HepG2 (cell line): ENCODE measurements at regions not wholly inside any gene's neighbourhood (a gene's known extent, or its start where the extent isn't known, plus 50 kb on each side); places are given as distances from the start of the nearest gene placed in this dataset.

Experiments
- ATAC-seq: fragments of 200-7000 bp; cut with Tn5 transposase; 3 replicates; pipeline ENCODE4 v1.9.1; 2020; ENCODE audit warnings: mild to moderate bottlenecking, moderate library complexity
- BruUV-seq: library from RNA; stranded (reverse); fragments of 400-500 nt; replicated peaks from 2 replicates; lab custom pipeline; 2021; lab: Mats Ljungman, UMichigan
- CTCF ChIA-PET: fragments of 300-600 bp; formaldehyde crosslinking; extraction: SDS; loops from one replicate; lab custom pipeline; 2021; ENCODE audit warnings: low total read pairs, inconsistent platforms, low intra/inter-chr PET ratio; lab: Yijun Ruan, JAX
- POLR2A ChIA-PET: fragments of 350-600 bp; sonication (Branson Sonifier 250); formaldehyde crosslinking; loops from one replicate; lab custom pipeline; 2020; ENCODE audit warnings: antibody characterized with exemption, inconsistent platforms; lab: Yijun Ruan, JAX
- DNase-seq: peaks from one replicate; pipeline ENCODE4 v3.0.0-alpha.2; 2015; ENCODE audit warnings: low spot score
- FAIRE-seq: peaks from 3 replicates; lab custom pipeline; 2011; peaks lifted over from hg19 to GRCh38; lab: Jason Lieb, UNC
- H2AFZ ChIP-seq: one replicate; pipeline ENCODE4 v1.6.1; 2011; ENCODE audit warnings: low read length, inconsistent platforms
- H3K27ac ChIP-seq: fragments of 300-600 bp; 3 replicates; pipeline ENCODE4 v1.8.0; 2011; ENCODE audit warnings: mixed run types, mild to moderate bottlenecking, mixed read lengths, low read length, inconsistent platforms; ENCODE audit not compliant: insufficient read depth; ENCODE audit errors: extremely low read length
- H3K27me3 ChIP-seq, 2 experiments: fragments of 200-600 bp in 1 of 2; 2 replicates in 1 of 2; 3 replicates in 1 of 2; pipeline versions ENCODE4 v1.6.0 to v1.8.0; 2011; ENCODE audit warnings: low read length in 2 of 2, mild to moderate bottlenecking in 2 of 2, moderate library complexity in 2 of 2, inconsistent platforms in 1 of 2; ENCODE audit not compliant: insufficient read depth in 2 of 2, control insufficient read depth in 1 of 2
- H3K36me3 ChIP-seq, 2 experiments: fragments of 200-600 bp in 1 of 2; replicated peaks in 1 of 2; 2 replicates in 1 of 2; 3 replicates in 1 of 2; pipeline versions ENCODE4 v1.5.1 to v1.8.0; 2011; ENCODE audit warnings: low read length in 2 of 2, inconsistent platforms in 1 of 2; ENCODE audit not compliant: insufficient read depth in 2 of 2, control insufficient read depth in 1 of 2
- H3K4me1 ChIP-seq: 2 replicates; pipeline ENCODE4 v1.5.1; 2012; ENCODE audit warnings: low read length, inconsistent platforms; ENCODE audit not compliant: insufficient read depth
- H3K4me2 ChIP-seq: 2 replicates; pipeline ENCODE4 v1.6.0; 2011; ENCODE audit warnings: low read depth, low read length, inconsistent platforms
- H3K4me3 ChIP-seq, 3 experiments: fragments of 200-600 bp in 1 of 3; sonication (generic), shearing (Covaris generic) in 1 of 3; replicated peaks in 1 of 3; 2 replicates each; pipeline ENCODE4 v1.5.1; 2011 to 2016; ENCODE audit warnings: low read length in 3 of 3, inconsistent platforms in 2 of 3, low read depth in 2 of 3, mild to moderate bottlenecking in 2 of 3, control low read depth in 1 of 3, mixed read lengths in 1 of 3; ENCODE audit not compliant: insufficient read depth in 1 of 3
- H3K79me2 ChIP-seq: one replicate; pipeline ENCODE4 v1.6.1; 2011; ENCODE audit warnings: low read length, inconsistent platforms; ENCODE audit not compliant: insufficient read depth
- H3K9ac ChIP-seq: 2 replicates; pipeline ENCODE4 v1.6.0; 2011; ENCODE audit warnings: mild to moderate bottlenecking, low read depth, low read length, inconsistent platforms; ENCODE audit not compliant: insufficient read depth
- H3K9me3 ChIP-seq: 2 replicates; pipeline ENCODE4 v1.5.1; 2012; ENCODE audit warnings: mild to moderate bottlenecking, low read length
- H4K20me1 ChIP-seq: 2 replicates; pipeline ENCODE4 v1.6.0; 2011; ENCODE audit warnings: inconsistent platforms, mild to moderate bottlenecking, low read length, moderate library complexity; ENCODE audit not compliant: insufficient read depth
- SIX4 ChIP-seq: sonication (generic); formaldehyde crosslinking; IDR thresholded peaks from 2 replicates; pipeline ENCODE4 v1.4.0; 2020; ENCODE audit warnings: missing genetic modification reagents
- ZNF101 ChIP-seq: sonication (generic); formaldehyde crosslinking; IDR thresholded peaks from 2 replicates; pipeline ENCODE4 v1.4.0; 2020; ENCODE audit warnings: mild to moderate bottlenecking, low read depth, missing genetic modification reagents, borderline replicate concordance
- ZNF75D ChIP-seq: sonication (generic); formaldehyde crosslinking; IDR thresholded peaks from 2 replicates; pipeline ENCODE4 v1.8.1; 2023; ENCODE audit warnings: missing genetic modification reagents, mild to moderate bottlenecking, borderline replicate concordance
- ZNF850 ChIP-seq: sonication (generic); formaldehyde crosslinking; conservative IDR thresholded peaks from 2 replicates; pipeline ENCODE4 v1.9.0; 2021; ENCODE audit warnings: mild to moderate bottlenecking, missing genetic modification reagents
- ZXDC ChIP-seq: sonication (generic); formaldehyde crosslinking; IDR thresholded peaks from 2 replicates; pipeline ENCODE4 v1.5.0; 2020; ENCODE audit warnings: mild to moderate bottlenecking, missing genetic modification reagents
- WGBS: methylation state at CpG from one replicate; pipeline ENCODE4 v1.1.6; 2017; ENCODE audit warnings: low lambda C conversion rate; 5-methylcytosine and 5-hydroxymethylcytosine counted together
- in situ Hi-C: cut with HindIII; loops from 2 replicates; pipeline ENCODE4 v1.10.0; 2017; ENCODE audit warnings: low pct_unique_long_range_greater_than_20kb; ENCODE audit not compliant: extremely low pct_ligation_motif_present
- intact Hi-C: fragments of 100-400 bp; cut with micrococcal nuclease; formaldehyde crosslinking; loops from one replicate; pipeline ENCODE4 v1.10.0; 2022; ENCODE audit not compliant: unreplicated experiment
- TF ChIP-seq, protein P1 (sequence below): sonication (generic); formaldehyde crosslinking; IDR thresholded peaks from 2 replicates; pipeline ENCODE4 v1.5.0; 2020; ENCODE audit warnings: missing genetic modification reagents

- TF ChIP-seq ZXDC (no peak), ZNF850 (CRISPR knock-in tag) (no peak)
- TF ChIP-seq, protein P1, sequence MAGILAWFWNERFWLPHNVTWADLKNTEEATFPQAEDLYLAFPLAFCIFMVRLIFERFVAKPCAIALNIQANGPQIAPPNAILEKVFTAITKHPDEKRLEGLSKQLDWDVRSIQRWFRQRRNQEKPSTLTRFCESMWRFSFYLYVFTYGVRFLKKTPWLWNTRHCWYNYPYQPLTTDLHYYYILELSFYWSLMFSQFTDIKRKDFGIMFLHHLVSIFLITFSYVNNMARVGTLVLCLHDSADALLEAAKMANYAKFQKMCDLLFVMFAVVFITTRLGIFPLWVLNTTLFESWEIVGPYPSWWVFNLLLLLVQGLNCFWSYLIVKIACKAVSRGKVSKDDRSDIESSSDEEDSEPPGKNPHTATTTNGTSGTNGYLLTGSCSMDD: no peak
Observed at GRCh38 chr18:34120294-34120693, 104.4 kb downstream of the NOL4 start (continued).

DNA sequence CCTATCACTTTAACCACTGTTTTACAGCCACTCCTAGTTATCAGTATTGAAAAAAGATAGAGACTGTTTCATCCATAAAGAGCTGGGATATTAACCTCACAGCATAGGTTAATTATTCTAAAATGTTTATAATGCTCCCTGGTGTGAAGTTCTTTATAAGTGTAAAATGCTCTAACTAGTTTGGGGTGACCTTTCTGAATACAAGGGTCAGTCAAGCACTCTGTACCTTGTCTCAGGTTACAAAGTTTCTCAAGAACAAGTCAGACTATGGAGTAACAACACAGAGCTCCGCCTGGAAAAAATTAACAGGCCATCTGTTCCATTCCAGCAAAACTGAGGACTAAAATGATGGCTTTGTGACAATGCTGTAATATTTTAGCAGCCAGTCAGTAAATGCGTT is 107.4 kb downstream of the NOL4 start:
- Histone ChIP-seq H3K4me3 (no peak overlapping the region), H4K20me1 (no peaks in the 10 kb centered on the region), H3K4me2 (no peak overlapping the region), H2AFZ (no peak overlapping the region), H3K27ac (no peak overlapping the region), H3K4me1 (peaks cover 34% of the 10 kb centered on the region), H3K79me2 (no peaks in the 10 kb centered on the region), H3K27me3 (no peaks in the 10 kb centered on the region), H3K36me3 (no peaks in the 10 kb centered on the region), H3K9me3 (no peaks in the 10 kb centered on the region), H3K9ac (no peak overlapping the region)
- FAIRE-seq: no peak
- POLR2A ChIA-PET: no interaction called here
- intact Hi-C loops (no loop called here), in situ Hi-C loops (no loop called here)
- no peak for DNase-seq
- CTCF ChIA-PET: no interaction called here
- ATAC-seq: no peak
- BruUV-seq: no TSS peak
- 24% methylated on average over 2 of the region's 2 CpGs for WGBS
- TF ChIP-seq ZNF101 (CRISPR knock-in tag) (no peak), SIX4 (0 out of 2 replicates have a peak, but pooled peaks have one; percentile 36), ZNF75D (CRISPR knock-in tag) (no peak)
